Panc1 (cell line): ENCODE measurements at regions not wholly inside any gene's neighbourhood (a gene's known extent, or its start where the extent isn't known, plus 50 kb on each side); places are given as distances from the start of the nearest gene placed in this dataset.

Experiments
- POLR2AphosphoS5 ChIP-seq: IDR thresholded peaks from 2 replicates; pipeline ENCODE4 v1.6.1; 2012; ENCODE audit warnings: mild to moderate bottlenecking, low read depth, low read length, moderate library complexity
- TCF7L2 ChIP-seq: IDR thresholded peaks from 2 replicates; pipeline ENCODE4 v1.6.1; 2011; ENCODE audit warnings: mild to moderate bottlenecking, low read depth, low read length, inconsistent platforms
- TF ChIP-seq, protein P1 (sequence below): fragments of 450-650 bp; IDR thresholded peaks from 2 replicates; pipeline ENCODE4 v1.5.1; 2017; ENCODE audit warnings: mild to moderate bottlenecking
- TF ChIP-seq, protein P2 (sequence below), 2 experiments: IDR thresholded peaks; 2 replicates each; pipeline ENCODE4 v1.6.1; 2011 to 2012; ENCODE audit warnings: low read depth in 2 of 2, control low read depth in 1 of 2, low read length in 1 of 2, mild to moderate bottlenecking in 1 of 2, moderate library complexity in 1 of 2; ENCODE audit not compliant: insufficient read depth in 1 of 2

DNA sequence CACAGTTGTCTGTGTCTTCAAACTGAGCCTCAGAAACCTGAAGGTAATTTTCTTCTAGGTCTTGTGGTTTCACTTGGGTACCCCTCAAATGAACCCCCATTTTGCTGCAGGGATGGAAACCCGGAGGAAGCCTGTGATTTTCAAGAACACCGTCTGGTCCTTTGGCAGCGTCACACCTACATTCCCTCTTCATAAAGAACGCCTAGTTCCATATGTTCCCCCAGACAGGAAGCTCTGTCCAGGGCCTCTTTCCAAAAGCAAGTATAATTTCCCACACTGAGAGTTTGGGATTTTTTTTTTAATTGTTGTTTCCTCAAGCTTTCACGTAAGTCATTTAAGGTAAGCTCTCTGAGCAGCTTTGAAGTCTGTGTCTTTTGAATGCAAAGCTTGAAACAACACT is 515.0 kb downstream of the TMEM114 start:
- no peak for TF ChIP-seq POLR2AphosphoS5
- TF ChIP-seq, protein P1, sequence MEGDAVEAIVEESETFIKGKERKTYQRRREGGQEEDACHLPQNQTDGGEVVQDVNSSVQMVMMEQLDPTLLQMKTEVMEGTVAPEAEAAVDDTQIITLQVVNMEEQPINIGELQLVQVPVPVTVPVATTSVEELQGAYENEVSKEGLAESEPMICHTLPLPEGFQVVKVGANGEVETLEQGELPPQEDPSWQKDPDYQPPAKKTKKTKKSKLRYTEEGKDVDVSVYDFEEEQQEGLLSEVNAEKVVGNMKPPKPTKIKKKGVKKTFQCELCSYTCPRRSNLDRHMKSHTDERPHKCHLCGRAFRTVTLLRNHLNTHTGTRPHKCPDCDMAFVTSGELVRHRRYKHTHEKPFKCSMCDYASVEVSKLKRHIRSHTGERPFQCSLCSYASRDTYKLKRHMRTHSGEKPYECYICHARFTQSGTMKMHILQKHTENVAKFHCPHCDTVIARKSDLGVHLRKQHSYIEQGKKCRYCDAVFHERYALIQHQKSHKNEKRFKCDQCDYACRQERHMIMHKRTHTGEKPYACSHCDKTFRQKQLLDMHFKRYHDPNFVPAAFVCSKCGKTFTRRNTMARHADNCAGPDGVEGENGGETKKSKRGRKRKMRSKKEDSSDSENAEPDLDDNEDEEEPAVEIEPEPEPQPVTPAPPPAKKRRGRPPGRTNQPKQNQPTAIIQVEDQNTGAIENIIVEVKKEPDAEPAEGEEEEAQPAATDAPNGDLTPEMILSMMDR = no peak
- TF ChIP-seq TCF7L2 = no peak
- TF ChIP-seq, protein P2, sequence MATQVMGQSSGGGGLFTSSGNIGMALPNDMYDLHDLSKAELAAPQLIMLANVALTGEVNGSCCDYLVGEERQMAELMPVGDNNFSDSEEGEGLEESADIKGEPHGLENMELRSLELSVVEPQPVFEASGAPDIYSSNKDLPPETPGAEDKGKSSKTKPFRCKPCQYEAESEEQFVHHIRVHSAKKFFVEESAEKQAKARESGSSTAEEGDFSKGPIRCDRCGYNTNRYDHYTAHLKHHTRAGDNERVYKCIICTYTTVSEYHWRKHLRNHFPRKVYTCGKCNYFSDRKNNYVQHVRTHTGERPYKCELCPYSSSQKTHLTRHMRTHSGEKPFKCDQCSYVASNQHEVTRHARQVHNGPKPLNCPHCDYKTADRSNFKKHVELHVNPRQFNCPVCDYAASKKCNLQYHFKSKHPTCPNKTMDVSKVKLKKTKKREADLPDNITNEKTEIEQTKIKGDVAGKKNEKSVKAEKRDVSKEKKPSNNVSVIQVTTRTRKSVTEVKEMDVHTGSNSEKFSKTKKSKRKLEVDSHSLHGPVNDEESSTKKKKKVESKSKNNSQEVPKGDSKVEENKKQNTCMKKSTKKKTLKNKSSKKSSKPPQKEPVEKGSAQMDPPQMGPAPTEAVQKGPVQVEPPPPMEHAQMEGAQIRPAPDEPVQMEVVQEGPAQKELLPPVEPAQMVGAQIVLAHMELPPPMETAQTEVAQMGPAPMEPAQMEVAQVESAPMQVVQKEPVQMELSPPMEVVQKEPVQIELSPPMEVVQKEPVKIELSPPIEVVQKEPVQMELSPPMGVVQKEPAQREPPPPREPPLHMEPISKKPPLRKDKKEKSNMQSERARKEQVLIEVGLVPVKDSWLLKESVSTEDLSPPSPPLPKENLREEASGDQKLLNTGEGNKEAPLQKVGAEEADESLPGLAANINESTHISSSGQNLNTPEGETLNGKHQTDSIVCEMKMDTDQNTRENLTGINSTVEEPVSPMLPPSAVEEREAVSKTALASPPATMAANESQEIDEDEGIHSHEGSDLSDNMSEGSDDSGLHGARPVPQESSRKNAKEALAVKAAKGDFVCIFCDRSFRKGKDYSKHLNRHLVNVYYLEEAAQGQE (IDR thresholded peaks at IDR 0.05; ENCODE audit: insufficient read depth in 1 of 2, low read depth in 2 of 2, low read length in 1 of 2) = no peak
